NCI-H1930 (cell line): ENCODE measurements at regions not wholly inside any gene's neighbourhood (a gene's known extent, or its start where the extent isn't known, plus 50 kb on each side); places are given as distances from the start of the nearest gene placed in this dataset.

Experiments
- DNase-seq, 2 experiments: peaks; one replicate each; lab custom pipeline; 2025; lab: John Stamatoyannopoulos, UW

DNA sequence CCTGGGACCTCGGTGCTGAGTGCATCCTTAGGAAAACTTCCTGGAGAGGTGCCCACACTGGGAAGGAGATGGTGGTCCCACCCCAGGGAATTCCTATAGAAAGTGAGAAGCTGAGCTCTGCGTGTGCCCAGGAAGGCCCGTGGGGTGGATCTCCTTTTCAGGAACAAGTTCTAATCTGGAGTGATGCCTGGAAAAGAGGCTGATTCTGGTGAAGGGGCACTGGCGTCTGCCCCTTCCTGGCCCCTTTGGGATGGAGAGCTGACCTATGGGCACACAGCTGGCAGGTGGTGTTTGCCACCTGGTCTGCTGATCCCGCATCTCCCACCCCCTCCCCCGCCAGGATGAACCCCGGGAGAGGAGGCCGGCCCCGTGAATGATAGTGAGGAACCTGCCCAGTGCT, 142.0 kb upstream of the RTL1 start:
- no peak for DNase-seq

DNA sequence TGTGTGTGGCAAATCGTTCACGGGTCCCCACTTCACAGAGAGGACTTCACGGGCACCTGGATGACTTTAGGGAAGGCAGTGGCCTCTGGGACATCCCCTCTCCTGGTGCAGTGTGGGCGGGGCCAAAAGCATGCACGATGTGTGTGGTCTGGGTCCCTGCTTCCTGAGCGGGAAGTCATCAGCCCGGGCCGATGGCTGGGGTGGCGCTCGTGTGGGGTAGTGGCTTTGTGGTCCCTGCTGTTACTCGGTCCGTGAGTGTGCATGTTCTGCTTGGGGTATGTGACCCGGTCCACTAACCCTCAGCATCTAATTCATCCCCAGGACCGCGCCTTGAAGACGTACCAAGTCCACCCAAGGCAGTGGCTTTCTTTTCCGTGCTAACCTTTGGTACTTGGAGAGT, 142.5 kb upstream of the RTL1 start:
- no peak for DNase-seq

DNA sequence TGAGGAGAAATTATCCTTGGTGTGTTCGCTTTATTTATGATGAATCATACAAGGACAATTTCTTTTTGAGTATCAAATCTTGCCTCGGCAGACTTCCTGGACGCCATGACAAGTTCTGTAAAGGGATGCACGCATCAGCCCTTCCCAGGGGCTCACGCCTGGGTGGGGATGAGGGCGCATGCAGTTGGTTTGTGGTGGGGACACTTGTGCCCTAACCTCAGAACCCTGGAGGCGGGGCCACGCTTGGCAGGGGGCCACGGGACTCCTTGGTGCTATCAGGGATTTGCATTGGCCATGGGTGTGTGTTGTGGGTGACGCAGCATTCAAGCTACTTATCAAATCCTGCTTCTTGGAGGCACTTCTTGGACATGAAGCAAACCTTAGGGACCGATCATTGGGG, 143.8 kb upstream of the RTL1 start:
- no peak for DNase-seq

DNA sequence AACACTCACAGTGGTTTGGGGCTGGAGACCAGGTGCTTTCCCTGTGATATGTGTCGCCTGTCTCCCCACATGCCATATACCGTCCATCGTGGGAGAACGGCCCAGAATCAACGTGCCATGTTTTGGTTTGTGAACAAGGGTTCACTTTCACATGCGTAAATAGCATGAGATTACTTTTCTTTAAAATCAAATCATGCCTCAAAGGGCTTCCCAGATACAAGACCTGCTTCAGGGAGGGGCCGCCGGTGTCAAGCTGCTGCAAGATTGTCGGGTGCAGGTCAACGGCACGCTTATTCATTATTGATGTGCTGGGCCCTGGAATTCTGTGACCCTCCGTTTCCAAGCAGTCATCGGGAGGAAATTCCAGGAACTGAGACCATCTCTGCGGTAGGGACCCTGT, 145.2 kb upstream of the RTL1 start:
- DNase-seq, result no peak

DNA sequence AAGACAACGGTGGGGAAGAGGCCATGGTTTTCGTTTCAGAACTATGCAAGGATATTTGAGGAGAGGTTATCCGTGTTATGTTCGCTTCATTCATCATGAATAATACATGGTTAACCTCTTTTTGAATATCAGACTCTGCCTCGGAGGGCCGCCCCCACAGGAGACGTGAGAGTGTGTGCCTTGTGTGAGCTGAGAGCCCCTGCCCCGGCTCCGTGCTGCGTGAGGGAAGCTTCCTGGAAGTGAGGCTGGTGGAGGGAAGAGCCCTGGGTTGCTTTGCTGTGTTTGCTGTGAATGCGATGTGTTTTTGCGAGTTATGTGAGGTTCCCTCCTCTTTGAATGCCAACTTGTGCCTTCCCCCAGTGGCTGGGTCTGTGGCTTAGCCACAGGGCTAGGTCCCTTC, 146.0 kb upstream of the RTL1 start:
- DNase-seq, result no peak

DNA sequence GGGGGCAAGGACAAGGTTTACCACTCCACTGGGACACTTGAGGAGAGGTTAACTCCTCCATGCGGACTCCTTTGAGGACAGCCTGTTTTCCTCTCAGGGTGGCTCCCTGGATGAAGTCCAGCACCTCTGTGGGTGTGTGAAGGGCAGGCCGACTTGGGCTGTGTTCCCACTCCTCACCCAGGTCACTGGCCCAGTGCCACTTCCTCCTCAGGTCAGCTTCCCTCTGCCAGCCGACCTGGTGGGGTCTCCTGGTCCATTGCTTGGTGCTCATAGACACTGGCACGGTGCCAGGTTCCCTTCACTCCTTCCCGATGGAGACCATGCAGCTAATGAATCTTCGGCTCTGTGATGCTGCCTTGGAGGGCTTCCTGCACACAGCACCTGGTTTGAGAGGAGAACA, 146.4 kb upstream of the RTL1 start:
- no peak for DNase-seq

DNA sequence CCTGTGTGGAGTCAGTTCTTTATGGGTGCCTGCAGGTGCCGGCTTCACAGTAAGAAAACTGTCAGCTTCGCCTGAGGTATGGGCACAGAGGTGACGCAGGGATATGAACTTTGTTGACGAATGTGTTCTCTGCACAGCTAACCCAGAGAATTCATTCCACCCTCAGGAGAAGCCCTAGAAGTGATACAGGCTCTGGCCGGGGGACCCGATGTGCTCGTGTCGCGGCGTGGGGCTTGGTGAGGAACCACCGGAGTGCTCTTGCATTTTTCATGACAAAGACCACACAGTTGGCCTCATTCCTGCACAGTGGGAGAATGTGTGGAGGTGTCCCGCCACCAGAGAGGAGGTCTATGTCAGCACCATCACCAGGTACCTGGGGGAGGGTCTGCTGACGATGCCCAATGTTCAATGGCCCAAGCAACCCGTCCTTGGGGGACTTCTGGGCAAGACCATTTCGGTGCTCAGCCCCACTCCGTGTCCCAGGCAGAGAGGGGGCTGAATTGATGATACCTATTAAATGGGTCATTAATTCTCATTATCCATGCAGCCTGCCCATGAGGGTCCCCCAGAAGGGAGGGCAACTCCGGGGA, 147.5 kb upstream of the RTL1 start:
- no peak for DNase-seq

DNA sequence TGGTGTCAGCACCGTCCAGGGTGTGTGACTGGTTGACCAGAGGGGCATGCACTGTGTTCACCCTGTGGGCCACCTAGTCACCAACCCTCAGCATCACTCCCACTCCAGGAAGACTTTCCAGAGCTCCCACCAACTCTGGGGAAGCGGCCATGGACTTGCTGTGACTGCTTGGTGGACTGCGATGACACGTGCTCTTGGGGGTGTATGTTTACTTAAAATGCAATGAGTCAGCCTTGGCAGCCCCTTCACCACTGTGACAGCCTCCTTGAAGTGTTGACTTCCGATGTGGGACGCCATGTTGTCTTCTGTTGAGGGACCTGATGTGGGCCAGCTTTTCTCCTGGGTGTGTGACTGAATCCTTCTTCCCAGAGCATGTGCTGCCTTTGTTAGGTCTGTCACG, 151.1 kb upstream of the RTL1 start:
- DNase-seq, result no peak

DNA sequence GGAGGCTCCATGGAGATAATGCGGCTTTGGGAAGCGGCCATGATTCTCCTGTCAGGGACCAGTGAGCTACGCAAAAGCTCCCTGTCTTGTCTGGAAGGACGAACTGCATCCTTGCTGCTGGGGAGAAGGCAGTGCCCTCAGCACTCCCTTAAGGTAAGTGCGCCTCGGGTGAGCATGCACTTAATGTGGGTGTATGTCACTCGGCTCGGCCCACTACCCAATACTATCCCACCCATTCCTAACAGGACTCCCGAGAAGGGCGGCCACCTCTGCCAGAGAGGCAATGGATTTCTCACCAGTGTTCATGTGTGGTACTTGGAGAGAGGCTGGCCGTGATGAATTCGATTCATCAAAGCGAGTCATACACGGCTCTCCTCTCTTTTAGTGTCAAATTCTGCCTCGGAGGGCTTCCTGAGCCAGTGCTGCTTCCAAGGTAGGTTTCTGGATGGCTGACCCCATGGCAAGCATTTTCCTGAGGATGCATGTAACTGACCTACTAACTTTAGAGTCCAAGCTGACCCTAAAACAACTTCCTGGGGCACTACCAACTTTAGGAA, 151.7 kb upstream of the RTL1 start:
- no peak for DNase-seq

DNA sequence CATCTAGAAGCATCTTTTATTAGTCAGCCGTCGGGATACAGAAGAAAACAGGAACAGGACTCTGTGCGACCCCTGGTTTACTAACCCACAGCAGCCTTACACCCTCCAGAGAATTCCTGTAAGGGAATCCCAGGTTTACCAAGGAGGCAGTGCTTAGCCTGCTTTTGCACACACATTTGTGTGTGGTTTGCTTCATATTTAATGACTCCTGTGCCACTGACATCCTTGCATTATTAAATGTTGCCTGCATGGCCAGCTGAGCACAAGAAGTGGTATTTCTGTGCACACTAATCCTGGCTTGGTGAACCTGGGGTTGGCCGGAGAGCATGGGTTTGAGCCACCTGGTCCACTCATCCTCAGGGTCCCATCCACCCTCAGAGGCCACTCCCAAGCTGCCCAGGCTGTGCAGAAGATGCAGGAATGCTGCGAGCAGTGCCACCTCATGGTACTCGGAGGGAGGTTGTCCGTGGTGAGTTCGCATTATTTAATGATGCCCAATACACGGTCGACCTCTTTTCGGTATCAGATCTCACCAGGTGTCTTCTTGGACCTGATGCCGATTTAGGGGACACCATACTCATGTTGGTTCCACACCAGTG, 152.4 kb upstream of the RTL1 start:
- no peak for DNase-seq

DNA sequence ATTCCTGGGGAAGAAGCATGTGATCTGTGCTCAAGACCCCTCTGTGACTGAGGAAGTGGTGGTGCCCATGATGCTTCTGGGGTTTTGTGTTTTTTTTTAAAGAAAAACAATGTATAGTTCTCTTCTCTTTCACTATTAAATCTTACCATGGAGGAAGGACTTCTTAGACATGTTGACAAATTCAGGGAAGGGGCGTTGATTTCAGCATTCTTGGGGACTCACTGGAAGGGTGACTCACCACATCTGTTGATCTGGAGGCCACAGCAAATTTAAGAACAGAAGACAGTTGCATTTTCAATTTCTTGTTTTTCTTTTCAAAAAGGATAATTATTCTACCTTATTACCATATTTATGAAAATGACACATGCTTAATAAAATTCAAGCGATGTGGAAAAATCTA, 152.9 kb upstream of the RTL1 start:
- no peak for DNase-seq

DNA sequence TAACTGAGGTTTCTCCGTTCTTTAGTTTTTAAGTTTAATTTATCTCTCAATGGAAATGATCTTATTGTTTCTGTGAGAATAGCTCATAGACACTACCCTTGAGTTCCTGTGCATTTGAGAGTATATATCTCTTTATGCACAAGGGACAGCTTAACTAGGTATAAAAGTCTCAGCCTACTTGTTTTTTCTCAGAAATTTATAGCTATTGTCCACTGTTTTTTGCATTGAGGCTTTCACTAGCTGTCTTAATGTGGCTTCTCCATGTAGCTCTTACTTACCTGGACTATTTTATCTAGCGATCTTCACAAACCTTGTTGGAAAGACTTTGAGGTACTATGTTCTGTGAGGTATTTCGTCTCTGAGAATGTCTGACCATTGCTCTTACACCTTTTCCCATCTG, 153.9 kb upstream of the RTL1 start:
- DNase-seq, result no peak

DNA sequence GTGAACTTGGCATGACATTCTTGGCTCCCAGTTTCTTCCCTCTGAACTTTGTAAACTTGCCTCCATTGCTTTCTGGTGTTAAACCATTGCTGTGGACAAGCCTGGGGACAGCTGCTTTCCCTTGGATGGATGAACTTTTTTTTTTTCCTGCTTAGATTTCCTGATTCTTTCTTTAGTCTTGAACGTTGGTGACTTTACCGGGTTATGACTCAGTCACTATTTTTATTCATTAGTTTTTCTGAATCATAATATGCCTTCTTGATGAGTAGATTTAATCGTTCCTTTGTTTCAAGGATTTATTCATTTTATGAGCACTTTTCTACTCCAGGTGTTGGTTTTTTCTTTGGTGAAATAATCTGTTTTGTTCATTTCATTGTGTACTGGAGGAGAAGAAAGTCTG, 155.0 kb upstream of the RTL1 start:
- DNase-seq, result no peak

DNA sequence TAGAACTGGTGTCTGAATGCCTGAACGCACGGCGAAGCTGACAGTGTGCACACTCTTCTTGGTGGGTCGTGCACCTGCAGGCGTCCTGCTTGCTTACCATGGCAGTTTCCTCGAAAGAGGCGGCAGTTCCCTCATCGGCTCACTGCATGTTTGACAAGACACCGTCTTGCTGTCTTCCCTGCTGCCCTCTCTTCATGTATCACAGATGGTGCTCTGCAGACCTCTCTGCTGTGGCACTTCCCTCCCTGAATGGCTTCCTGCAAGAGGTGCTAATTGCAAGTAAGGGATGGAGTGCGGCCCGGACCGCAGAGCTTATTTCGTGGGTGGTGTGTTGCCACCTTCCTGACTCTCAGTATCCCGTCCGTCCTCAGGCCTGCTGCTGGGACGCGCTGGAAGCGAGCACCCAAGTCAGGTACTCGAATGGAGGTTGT, 156.7 kb upstream of the RTL1 start:
- no peak for DNase-seq

DNA sequence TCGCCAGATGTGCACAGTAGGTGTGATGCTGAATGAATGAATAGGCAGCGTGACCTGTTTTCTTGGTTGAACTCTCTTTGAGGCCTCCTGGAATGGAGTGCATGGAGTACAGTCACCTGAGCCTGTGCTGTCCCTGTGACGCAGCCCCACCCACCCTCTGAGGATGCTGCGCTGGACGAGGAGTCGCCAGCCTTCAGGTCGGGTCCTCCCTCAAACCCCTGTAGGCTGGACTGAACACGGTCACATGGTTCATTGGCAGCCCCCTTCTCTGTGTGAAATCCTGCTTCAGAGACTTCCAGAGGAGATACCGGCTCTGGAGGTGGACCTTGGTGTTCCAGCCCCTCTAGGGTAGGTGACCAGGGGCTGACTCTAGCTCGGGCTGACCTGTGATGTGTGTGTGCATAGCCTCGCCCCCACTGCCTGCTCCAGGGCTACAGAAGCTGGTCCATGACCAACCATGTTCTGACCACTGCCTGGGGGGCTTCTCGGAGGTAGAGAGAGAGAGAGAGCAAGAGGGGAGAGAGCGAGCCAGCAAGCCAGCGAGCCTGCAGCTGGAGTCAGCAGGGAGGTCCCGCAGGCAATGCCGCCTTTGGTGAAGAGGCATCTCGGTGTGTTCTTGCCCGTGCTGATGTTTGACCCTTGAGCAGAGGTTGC, 158.0 kb upstream of the RTL1 start:
- DNase-seq, result no peak

DNA sequence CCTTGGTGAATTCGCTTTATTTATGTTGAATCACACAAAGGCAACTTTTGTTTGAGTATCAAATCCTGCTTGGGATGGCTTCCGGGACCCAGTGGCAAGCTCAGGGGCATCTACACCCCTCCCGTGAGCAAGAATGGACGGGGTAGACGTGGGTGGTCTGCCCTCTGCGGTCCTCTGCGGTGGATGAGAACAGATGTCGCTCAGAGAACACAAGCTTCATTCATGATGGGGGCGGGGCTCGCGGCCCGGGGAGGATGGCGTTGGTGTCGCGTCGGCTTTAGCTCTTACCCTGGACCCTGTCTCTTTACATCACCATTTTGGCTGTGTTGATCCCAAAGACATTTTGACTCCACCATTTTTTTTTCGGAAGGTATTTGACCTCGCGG, 158.5 kb upstream of the RTL1 start:
- no peak for DNase-seq

DNA sequence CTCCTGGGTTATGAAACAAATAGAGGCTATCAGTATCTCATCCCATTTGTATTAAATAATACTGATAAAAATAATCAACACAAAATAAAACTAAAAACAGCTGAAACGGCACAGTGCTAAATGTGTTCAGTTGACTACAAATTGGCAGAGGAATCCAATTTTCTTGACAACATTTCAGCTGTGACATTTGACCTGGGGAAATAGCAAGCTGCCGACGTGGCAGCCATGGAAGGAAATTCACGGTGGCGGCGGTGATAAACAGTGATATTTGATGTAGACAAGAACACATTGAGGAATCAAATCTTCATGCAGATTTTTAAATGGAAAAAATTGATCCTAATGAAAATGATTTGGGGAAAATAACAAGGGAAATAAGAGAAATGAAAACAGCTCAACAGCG, 159.1 kb upstream of the RTL1 start:
- no peak for DNase-seq

DNA sequence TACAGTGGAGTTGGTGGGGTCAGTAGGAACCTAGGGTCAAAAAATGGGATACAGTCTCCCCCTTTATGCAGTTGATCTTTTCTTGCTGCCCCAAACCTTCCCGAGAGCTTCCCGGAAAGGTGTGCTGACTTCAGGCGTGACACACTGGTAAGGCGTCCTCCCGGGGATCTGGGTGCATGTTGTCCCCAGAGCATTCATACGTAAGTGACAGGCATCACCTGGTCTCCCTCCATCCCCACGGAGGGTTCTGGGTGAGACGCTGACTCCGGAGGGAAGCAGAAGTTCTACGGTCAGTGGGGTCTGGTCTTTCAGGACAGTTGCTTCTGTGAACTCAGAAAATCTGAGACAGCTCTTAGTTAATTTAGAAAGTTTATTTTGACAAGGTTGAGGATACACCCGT, 159.6 kb upstream of the RTL1 start:
- no peak for DNase-seq

DNA sequence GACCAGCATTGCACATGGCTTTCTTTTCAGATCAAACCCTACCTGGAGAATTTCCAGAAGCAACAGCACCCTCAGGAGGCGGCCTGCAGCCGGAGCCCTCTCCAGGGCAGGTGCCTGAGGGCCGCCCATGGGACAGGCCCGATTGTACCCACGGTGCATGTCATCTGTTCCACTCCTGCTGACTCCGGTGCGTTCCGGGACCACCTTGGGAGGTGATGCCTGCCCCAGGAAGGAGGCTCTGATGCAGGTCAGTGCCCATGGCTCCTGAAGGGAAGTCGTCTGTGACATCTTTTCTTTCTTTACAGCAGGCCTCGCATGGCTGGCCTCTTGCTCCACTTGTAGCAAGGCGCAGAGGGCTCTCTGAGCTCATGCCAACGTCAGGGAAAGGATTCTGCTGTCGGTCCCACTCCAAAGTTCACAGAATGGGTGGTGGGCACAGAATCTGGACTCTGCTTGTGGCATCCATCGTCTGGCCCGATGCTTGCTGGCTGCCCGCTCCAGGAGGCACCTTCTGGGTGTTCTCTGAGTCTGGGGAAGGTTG, 160.7 kb upstream of the RTL1 start:
- DNase-seq, result no peak

DNA sequence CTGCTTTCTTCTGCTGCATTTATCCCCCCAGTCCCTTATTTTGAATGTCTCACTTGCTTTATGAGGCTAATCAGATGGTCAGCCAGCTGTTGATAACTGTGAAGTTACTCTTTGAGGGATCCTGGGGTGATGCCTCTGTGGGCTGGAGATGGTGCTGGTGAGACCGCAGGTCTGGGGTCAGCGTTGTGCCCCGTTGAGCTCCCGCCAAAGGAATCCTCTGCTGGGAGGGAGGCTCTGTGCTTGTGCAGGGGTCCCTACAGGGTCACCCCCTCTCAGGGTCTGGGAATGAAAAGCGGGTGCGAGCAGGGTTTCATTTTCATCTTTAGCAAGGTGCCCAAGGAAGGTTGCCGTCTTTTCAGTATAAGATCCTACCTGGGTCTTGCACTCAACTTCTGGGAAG, 161.2 kb upstream of the RTL1 start:
- no peak for DNase-seq

DNA sequence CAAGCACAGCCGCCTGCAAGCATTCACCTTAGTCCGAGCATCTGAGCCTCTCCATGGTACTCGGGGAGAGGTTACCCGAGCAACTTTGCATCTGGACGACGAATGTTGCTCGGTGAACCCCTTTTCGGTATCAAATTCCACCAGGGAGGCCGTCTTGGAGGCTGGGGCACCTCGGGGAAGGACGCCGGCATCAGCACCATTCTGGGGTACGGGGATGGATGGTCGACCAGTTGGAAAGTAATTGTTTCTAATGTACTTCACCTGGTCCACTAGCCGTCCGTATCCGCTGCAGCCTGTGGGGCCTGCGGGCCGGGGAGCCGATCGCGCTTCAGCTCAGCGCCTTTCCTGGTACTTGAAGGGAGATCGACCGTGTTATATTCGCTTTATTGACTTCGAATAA, 161.7 kb upstream of the RTL1 start:
- DNase-seq, result no peak

DNA sequence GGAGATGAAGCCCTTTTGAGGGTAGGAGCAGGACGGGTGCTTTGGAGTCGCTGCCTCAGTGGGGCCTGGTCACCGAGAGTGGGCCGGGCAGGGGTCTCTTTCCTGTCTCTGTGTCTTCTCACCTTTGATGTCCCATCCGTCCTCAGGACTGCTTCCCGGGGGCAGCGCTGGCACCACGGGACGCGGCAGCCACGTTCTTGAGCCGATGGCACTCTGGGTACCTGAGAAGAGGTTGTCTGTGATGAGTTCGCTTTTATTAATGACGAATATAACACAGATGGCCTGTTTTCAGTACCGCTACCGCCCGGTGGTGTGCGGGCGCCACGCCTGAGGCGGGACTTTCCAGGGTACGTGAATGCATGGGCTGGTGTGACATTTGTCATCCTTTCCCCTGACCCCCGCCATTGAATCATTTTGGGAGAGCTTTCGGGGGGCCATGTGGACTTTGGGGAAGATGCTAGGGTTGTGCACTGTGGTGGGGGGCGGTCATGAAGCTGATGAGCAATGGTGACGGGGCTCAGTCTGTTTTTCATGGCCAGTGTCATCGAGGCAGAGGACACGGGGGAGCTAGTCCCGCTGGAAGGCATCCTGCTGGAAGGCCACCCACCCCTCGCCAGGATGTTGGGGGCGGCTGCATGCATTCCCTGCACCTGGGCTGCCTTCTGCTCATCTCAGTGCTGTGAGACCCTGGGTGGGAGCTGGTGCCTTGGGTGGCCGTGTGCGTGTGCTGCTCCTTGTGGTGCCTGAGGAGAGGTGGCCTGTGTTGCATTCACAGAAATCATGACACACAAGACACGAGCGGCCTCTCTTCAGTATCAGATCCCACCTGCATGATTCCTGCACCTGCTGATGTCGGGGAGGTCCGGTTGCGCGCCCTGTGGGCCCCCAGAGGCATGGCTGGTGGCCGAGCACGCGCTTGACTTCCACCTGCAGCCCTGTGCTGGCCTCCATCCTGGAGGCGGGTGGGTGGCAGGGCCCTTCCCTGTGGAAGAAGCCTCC, 162.5 kb upstream of the RTL1 start:
- no peak for DNase-seq
